ENCODE measurements at regions not wholly inside any gene's neighbourhood (a gene's known extent, or its start where the extent isn't known, plus 50 kb on each side); places are given as distances from the start of the nearest gene placed in this dataset.
"Not testable (repeated sequence)": the region's sequence is repeated elsewhere in the genome, so short reads cannot be mapped to it uniquely, and the experiment has no call there.

DNA sequence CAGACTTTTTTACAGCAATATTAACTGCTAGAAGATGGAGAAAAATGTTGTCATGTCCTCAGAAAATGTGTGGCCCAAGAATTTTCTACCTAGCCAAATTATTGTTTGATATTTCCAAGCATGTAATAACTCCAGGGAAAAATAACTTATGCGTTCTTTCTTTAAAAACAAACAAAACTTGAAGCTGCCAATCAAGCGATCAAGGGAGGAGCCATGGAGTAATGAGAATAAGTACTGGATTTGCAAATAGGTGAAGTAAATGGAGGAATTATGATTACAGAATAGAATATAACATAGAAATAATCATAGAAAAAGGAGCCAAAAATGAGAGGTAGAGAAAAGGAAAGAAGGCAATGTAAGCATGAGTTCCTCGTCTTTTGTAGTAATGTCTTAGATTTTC, 225.3 kb downstream of the DLEU7 start:
- DNase-seq: no peak

GRCh38 chr13:50626101-50626547, 217.4 kb downstream of the DLEU7 start:
- DNase-seq: no peak

GRCh38 chr13:50627111-50627510, 216.4 kb downstream of the DLEU7 start:
- DNase-seq: no peak

DNA sequence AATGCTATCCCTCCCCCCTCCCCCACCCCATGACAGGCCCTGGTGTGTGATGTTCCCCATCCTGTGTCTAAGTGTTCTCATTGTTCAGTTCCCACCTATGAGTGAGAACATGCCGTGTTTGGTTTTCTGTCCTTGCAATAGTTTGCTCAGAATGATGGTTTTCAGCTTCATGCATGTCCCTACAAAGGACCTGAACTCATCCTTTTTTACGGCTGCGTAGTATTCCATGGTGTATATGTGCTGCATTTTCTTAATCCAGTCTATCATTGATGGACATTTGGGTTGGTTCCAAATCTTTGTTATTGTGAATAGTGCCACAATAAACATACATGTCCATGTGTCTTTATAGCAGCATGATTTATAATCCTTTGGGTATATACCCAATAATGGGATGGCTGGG, 215.0 kb downstream of the DLEU7 start:
- DNase-seq: not testable (repeated sequence)

- DNase-seq: no peak
Measured at GRCh38 chr13:50629497-50629896, 214.0 kb downstream of the DLEU7 start.

- DNase-seq: no peak
Measured at GRCh38 chr13:50629966-50630365, 213.5 kb downstream of the DLEU7 start.

DNA sequence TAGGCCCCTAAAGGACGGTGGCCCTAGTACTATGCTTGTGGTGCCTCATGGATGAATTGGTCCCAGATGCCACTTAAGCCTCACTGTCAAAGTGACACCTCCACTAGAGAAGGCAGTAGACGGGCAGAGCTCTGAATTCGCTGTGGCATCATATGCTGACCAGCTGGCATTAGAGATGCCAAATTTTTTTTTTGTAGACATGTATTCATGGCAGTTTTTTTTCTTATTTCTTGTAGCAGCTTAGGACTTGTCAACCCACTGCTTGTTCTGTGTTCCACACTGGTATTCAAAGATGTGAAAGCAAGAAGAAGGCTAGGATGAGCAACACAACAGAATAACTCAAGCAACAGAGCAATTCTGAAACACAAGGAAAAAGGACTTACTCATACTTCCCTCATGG, 212.5 kb downstream of the DLEU7 start:
- DNase-seq: no peak

DNA sequence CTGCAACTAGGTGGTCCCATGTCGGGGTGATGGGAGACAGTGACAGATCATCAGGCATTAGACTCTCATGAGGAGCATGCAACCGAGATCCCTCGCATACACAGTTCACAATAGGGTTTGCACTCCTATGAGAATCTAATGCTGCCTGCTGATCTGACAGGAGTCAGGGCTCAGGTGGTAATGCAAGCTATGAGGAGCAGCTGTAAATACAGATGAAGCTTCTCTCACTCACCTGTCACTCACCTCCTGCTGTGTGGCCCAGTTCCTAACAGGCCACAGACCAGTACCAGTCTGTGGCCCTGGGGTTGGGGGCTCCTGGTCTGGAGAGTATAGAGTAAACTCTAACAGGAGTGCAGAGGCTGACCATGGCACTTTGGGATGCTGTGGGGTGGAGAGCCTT, 209.2 kb downstream of the DLEU7 start:
- DNase-seq: no peak

GRCh38 chr13:50635504-50635903, 208.0 kb downstream of the DLEU7 start:
- DNase-seq: no peak

DNA sequence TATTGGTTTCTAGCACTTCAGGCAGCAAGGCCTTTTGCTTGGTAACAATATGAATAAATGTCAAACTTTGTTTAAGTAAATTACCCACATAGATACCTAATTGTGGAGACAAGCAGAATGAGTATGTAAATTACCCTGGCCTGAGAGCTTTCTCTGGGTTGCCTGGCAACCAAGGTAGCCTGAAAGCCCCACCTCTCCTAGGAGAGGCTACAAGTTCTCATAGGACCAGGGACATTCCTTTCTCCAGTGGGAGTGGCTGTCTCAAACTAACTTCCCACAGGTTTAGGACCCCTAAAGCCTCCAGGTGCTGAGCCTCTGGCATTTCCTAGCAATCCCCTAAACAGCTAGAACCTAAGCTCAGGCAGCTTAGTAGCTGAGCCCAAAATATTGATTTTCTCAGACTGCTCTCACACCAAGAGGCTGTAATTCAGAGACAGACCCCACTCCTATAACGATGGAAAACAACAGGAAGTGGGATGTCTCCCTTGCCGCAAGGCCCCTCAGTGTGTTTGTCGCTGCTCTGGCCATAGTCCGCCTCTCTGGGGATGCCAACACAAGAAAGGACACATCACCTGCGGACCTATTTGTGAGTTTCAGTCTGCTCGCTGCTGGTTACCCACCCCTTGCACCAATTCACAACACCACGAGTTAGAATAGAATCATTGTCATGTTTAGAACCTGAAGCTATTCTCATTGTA, 207.3 kb downstream of the DLEU7 start:
- DNase-seq: no peak

GRCh38 chr13:50643060-50643459, 200.4 kb downstream of the DLEU7 start:
- no peak for DNase-seq

DNA sequence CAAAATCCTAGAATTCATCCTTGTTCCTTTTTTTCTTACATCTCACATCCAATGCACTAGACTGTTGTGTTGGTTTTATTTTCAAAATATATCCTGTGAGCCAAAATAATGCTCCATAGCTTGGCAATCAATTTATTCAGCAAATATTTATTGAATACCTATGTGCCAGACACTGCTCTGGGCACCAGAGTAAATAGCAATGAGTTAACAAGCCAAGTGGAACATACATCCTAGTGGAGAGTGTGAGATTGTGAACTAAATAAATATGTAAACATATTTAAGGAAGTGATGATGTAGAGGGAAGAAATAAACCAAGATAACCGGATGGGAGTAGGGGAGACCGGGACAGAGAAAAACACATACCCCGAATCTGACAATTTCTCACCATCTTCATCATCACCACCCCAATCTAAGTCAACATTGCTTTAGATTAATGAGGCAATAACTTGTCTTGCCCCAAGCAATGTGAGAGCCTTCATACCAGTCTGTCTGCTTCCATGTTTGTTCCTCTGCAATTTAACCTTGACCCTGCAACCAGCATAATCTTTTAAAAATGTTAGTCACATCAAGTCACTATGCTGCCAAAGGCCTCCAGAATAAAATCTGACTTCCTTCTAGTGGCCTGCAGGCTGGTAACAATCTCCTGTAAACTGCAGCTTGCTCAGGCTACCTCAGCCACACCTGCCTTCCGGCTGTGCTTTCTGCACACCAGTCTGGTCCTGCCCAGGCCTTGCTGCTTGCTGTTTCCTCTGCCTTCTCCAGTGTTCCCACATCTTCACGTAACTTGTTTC, 199.2 kb downstream of the DLEU7 start:
- no peak for DNase-seq

GRCh38 chr13:50645092-50645491, 198.4 kb downstream of the DLEU7 start:
- no peak for DNase-seq

DNA sequence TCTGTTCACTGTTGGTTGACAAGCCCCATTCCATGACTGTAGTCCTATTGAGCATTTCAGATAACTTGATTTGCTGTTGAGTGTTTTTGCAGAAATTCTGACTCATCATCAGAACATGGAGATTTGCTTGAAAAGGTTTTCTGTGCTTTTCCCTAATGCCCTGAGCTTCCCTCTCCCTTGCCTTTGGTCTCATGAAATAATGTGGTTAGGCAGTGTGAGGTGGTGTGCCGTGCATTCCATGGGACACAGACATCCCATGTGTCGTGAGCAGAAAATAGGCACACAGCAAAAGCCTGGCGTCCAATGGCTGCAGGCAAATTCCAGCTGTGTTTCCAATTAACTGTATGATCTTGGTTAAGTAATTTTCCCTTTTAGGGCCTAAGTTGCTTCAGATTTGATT, 197.4 kb downstream of the DLEU7 start:
- DNase-seq: no peak

- DNase-seq: no peak
Measured at GRCh38 chr13:50649211-50649610, 194.3 kb downstream of the DLEU7 start.

DNA sequence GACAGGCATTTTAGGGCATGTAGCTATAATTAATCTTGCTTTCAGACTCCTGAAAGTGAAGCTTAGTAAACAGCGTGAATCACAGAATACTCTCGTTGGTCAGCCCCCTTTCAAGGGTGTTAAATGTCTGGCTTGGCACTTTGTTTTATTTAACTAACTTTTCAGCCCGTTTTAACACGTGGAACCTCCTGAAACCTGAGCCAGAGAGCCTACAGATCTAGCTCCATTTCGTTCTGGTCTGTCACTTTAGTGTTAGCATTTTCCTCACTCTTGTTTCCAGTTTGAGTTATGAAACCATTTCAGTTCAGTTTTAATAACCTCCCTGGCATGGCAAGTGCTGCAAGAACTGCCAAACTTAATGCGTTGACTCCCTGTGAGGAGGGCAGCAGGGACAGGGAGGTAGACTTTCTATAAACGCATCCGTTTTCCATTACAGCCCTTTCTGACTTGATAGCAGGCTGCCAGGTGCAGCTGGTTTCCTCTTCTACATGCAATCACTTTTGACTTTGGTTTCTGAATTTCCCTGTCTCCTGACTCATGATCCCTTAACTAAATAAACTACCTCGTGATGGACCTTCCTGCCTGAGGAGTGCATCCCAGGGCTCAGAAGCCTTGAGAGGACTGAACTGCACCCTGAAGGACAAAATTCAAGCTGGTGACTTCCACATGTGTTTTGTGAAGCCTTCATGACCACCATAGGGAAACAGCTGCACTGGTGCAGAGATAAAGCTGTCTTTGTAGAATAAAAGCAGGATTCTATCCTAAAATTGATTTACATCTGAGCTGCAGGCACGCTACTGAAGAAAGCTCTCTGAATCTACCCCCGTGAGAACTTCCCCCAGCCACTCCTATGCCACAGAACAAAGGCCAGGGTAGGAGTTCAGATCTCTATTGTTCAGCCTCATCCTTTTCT, 192.6 kb downstream of the DLEU7 start:
- DNase-seq: no peak

DNA sequence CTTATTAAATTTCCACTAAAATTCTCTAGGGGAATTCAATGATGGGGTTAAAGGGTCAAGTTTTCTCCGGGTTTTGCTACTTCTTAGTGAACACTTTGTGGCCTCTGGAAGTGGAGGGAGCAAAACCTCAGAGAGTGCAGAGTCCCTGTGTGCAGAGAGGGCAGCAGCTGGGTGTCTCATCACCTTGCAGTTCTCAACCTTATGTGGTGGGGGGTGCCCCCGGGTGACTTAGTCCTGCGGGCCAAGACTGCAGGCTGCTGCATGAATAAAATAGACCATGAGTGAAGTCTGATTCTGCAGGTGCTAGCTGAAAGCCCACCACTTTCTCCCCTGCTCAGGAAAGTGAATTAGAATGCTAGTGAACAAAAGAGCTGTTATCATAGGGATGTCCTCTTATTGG, 191.6 kb downstream of the DLEU7 start:
- DNase-seq: no peak

DNA sequence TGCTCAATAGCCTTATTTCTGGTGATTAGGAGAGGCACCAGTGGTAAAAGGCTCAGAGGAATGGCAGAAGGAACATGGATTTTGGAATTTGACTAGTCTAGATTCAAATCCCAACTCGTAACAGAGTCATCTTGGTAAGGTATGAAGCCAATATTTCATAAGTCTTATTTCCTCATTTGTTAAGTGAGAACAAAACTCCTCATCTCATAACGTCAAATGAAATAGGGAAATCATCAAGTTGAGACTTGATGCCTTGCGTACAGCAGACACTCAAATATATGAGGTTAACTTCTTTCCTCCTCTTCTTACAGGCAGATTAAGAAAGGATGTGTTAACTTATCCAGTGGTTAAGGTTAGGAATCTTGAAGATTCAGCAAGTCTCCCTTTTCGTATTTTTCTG, 189.2 kb downstream of the DLEU7 start:
- no peak for DNase-seq

GRCh38 chr13:50661881-50662280, 181.6 kb downstream of the DLEU7 start:
- not testable (repeated sequence) for DNase-seq

DNA sequence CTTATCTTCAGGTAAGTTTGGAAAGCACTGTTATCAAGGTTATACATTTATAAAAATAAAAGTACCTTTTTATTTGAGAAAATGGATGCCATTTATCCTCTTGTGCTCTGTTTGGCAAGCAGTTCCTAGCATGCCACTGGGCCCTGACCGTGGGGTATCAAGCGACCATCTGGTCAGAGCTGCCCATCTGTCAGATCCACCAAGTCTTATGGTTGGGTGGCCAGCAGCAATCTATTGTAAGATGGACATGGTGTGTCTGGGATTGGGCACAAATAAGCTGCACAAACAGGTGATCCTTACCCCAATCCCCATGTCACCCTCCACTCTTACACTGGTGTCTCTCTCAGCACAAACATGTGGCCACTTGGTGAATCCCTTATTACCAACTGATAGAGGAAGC, 178.5 kb downstream of the DLEU7 start:
- no peak for DNase-seq

- no peak for DNase-seq
Measured at GRCh38 chr13:50668049-50668448, 175.4 kb downstream of the DLEU7 start.

- DNase-seq: no peak
Measured at GRCh38 chr13:50668691-50669271, 174.7 kb downstream of the DLEU7 start.

DNA sequence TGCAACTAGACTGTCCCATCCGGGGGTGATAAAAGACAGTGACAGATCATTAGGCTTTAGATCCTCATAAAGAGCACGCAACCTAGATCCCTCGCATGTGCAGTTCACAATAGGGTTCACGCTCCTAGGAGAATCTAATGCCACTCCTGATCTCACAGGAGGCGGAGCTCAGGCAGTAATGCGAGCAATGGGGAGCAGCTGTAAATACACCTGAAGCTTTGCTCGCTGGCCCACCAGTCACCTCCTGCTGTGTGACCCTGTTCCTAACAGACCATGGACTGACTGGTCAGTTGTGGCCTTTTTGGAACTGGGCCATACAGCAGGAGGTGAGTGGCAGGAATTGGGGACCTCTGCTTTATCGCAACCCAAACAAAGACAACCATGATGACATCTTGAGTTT, 173.2 kb downstream of the DLEU7 start:
- no peak for DNase-seq
